ENCODE measurements at regions not wholly inside any gene's neighbourhood (a gene's known extent, or its start where the extent isn't known, plus 50 kb on each side); places are given as distances from the start of the nearest gene placed in this dataset.

DNA sequence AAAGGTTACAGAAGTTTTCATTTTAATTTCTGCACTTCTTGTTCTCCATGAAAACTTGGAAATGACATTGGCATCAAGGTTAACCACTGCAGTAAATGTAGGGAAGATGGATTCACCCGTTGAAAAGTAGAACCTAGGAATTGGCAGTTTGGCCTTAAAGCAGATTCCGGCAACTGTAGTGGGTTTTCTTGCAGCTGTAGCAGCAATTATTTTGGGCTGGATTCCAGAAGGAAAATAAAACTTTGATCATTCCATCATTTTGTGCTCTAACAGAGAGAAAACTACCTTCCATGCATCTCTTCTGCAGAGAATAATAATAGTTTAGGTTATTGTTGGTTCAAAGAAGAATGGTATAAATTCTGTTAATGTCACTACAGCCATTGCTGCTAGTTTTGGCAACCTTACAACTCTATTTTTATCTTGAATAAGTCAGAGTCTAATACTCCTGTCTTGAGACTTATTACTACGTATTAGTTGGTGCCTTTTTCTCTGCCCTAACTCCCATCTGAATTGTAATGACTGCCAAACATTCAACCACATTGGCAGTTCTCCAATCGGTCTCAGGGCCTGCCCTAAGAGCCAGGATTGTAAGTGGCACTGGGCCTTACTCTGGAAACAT is 178.1 kb upstream of the PIEZO2 start:
- Histone ChIP-seq H3K27ac (ENCODE audit: low read depth in 1 of 2, low read length in 2 of 2) (no peak overlapping the region), H3K27me3 (ENCODE audit: control insufficient read depth in 4 of 4, insufficient read depth in 4 of 4, low read length in 3 of 4) (no peaks in the 10 kb centered on the region), H3K9me3 (ENCODE audit: control insufficient read depth in 4 of 4, low read length in 3 of 4) (no peaks in the 10 kb centered on the region), H3K9ac (ENCODE audit: low read depth in 1 of 2, low read length in 2 of 2) (no peak overlapping the region), H3K4me3 (ENCODE audit: low read depth in 1 of 3, low read length in 3 of 3) (no peak overlapping the region), H3K36me3 (ENCODE audit: control insufficient read depth in 4 of 4, insufficient read depth in 3 of 4, low read depth in 1 of 4, low read length in 3 of 4) (no peaks in the 10 kb centered on the region), H3K4me1 (ENCODE audit: control insufficient read depth in 4 of 4, insufficient read depth in 4 of 4, low read length in 3 of 4) (no peaks in the 10 kb centered on the region)
- TF ChIP-seq RAD21 (IDR thresholded peaks at IDR 0.05) (no peak), JUND (IDR thresholded peaks at IDR 0.05) (no peak), TAF1 (conservative IDR thresholded peaks at IDR 0.05) (no peak), EGR1 (IDR thresholded peaks at IDR 0.05; ENCODE audit: low read depth in 2 of 2) (no peak), HNF4A (conservative IDR thresholded peaks at IDR 0.05) (no peak)
- TF ChIP-seq, protein P1, sequence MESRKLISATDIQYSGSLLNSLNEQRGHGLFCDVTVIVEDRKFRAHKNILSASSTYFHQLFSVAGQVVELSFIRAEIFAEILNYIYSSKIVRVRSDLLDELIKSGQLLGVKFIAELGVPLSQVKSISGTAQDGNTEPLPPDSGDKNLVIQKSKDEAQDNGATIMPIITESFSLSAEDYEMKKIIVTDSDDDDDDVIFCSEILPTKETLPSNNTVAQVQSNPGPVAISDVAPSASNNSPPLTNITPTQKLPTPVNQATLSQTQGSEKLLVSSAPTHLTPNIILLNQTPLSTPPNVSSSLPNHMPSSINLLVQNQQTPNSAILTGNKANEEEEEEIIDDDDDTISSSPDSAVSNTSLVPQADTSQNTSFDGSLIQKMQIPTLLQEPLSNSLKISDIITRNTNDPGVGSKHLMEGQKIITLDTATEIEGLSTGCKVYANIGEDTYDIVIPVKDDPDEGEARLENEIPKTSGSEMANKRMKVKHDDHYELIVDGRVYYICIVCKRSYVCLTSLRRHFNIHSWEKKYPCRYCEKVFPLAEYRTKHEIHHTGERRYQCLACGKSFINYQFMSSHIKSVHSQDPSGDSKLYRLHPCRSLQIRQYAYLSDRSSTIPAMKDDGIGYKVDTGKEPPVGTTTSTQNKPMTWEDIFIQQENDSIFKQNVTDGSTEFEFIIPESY (IDR thresholded peaks at IDR 0.05): no peak
- no peak for DNase-seq (ENCODE audit: low spot score)
- WGBS: 75% methylated on average over 4 of the region's 4 CpGs

- H3K27me3 ChIP-seq (ENCODE audit: control insufficient read depth in 4 of 4, insufficient read depth in 4 of 4, low read length in 3 of 4): no peaks in the 10 kb centered on the region
- H3K9ac ChIP-seq (ENCODE audit: low read depth in 1 of 2, low read length in 2 of 2): no peak overlapping the region
- no peak for DNase-seq (ENCODE audit: low spot score)
- no peak overlapping the region for H3K4me3 ChIP-seq (ENCODE audit: low read depth in 1 of 3, low read length in 3 of 3)
- TF ChIP-seq JUND (IDR thresholded peaks at IDR 0.05): no peak
- TF ChIP-seq, protein P1 (IDR thresholded peaks at IDR 0.05): no peak
- TF ChIP-seq RAD21 (IDR thresholded peaks at IDR 0.05): no peak
- TF ChIP-seq EGR1 (IDR thresholded peaks at IDR 0.05; ENCODE audit: low read depth in 2 of 2): no peak
- no peaks in the 10 kb centered on the region for H3K4me1 ChIP-seq (ENCODE audit: control insufficient read depth in 4 of 4, insufficient read depth in 4 of 4, low read length in 3 of 4)
- H3K27ac ChIP-seq (ENCODE audit: low read depth in 1 of 2, low read length in 2 of 2): no peak overlapping the region
- H3K9me3 ChIP-seq (ENCODE audit: control insufficient read depth in 4 of 4, low read length in 3 of 4): no peaks in the 10 kb centered on the region
- H3K36me3 ChIP-seq (ENCODE audit: control insufficient read depth in 4 of 4, insufficient read depth in 3 of 4, low read depth in 1 of 4, low read length in 3 of 4): no peaks in the 10 kb centered on the region
- 61% methylated on average over 4 of the region's 4 CpGs for WGBS
Measured at GRCh38 chr18:11324956-11325882, 175.8 kb upstream of the PIEZO2 start.

DNA sequence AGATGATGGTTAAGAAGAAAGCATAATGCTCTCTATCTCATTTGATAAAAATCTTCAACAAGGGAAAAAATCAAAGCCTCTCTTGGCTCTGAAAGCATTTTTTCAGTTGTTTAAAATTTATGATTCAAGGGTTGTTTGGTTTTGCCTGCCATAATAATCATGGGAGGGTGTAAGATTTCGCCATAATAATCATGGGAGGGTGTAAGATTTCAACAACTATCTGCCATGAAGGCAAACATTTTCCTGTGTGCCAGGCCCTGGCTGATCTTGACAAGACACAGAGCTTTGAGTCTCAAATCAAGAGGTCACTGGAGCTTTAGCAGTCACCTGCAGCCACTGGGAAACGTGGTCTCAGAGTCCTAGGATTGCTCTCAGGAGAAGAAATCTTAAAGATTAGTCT is 175.1 kb upstream of the PIEZO2 start:
- no peak overlapping the region for H3K27ac ChIP-seq (ENCODE audit: low read depth in 1 of 2, low read length in 2 of 2)
- H3K4me3 ChIP-seq (ENCODE audit: low read depth in 1 of 3, low read length in 3 of 3): no peak overlapping the region
- no peaks in the 10 kb centered on the region for H3K27me3 ChIP-seq (ENCODE audit: control insufficient read depth in 4 of 4, insufficient read depth in 4 of 4, low read length in 3 of 4)
- H3K9me3 ChIP-seq (ENCODE audit: control insufficient read depth in 4 of 4, low read length in 3 of 4): no peaks in the 10 kb centered on the region
- no peak overlapping the region for H3K9ac ChIP-seq (ENCODE audit: low read depth in 1 of 2, low read length in 2 of 2)
- DNase-seq (ENCODE audit: low spot score): no peak
- TF ChIP-seq FOXA1 (IDR thresholded peaks at IDR 0.05): no peak
- no peak for TF ChIP-seq REST (IDR thresholded peaks at IDR 0.05)
- TF ChIP-seq FOXA2 (IDR thresholded peaks at IDR 0.05): no peak
- TF ChIP-seq RAD21 (IDR thresholded peaks at IDR 0.05): no peak
- no peak for TF ChIP-seq HNF4G (IDR thresholded peaks at IDR 0.05)
- no peak for TF ChIP-seq ATF3 (IDR thresholded peaks at IDR 0.05)
- no peak for TF ChIP-seq NR2F2 (IDR thresholded peaks at IDR 0.05)
- no peak for TF ChIP-seq HNF4A (conservative IDR thresholded peaks at IDR 0.05)
- no peak for TF ChIP-seq RXRA (IDR thresholded peaks at IDR 0.05)
- TF ChIP-seq, protein P2, sequence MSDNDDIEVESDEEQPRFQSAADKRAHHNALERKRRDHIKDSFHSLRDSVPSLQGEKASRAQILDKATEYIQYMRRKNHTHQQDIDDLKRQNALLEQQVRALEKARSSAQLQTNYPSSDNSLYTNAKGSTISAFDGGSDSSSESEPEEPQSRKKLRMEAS (IDR thresholded peaks at IDR 0.05): no peak
- H3K4me1 ChIP-seq (ENCODE audit: control insufficient read depth in 4 of 4, insufficient read depth in 4 of 4, low read length in 3 of 4): no peaks in the 10 kb centered on the region
- no peaks in the 10 kb centered on the region for H3K36me3 ChIP-seq (ENCODE audit: control insufficient read depth in 4 of 4, insufficient read depth in 3 of 4, low read depth in 1 of 4, low read length in 3 of 4)
- 63% methylated on average over 2 of the region's 2 CpGs for WGBS

All from liver (tissue), 7 donors.